GM23338 (cell line): ENCODE measurements at regions not wholly inside any gene's neighbourhood (a gene's known extent, or its start where the extent isn't known, plus 50 kb on each side); places are given as distances from the start of the nearest gene placed in this dataset.

Experiments
- ATAC-seq: fragments of 200-7000 bp; cut with Tn5 transposase; 3 replicates; pipeline ENCODE4 v1.9.1; 2020
- DNase-seq: peaks from one replicate; pipeline ENCODE4 v3.0.0-alpha.2; 2015; ENCODE audit warnings: low spot score
- H2AFZ ChIP-seq: fragments of 200-600 bp; sonication (generic); 2 replicates; pipeline ENCODE4 v1.8.0; 2016; ENCODE audit warnings: antibody characterized with exemption, mild to moderate bottlenecking, moderate library complexity
- H3F3A ChIP-seq: fragments of 200-600 bp; sonication (generic); replicated peaks from 2 replicates; pipeline ENCODE4 v1.8.0; 2017; ENCODE audit warnings: antibody characterized with exemption, mixed run types, low read depth
- H3K27ac ChIP-seq: fragments of 200-600 bp; sonication (generic); 2 replicates; pipeline ENCODE4 v1.6.1; 2016; ENCODE audit warnings: low read depth
- H3K27me3 ChIP-seq: fragments of 200-600 bp; sonication (generic); 2 replicates; pipeline ENCODE4 v1.8.0; 2016; ENCODE audit warnings: mild to moderate bottlenecking, mixed run types, moderate library complexity; ENCODE audit not compliant: insufficient read depth
- H3K36me3 ChIP-seq: fragments of 200-600 bp; sonication (generic); 2 replicates; pipeline ENCODE4 v1.8.0; 2016; ENCODE audit warnings: mild to moderate bottlenecking; ENCODE audit not compliant: insufficient read depth
- H3K4me1 ChIP-seq: fragments of 200-600 bp; sonication (generic); 2 replicates; pipeline ENCODE4 v1.8.0; 2016; ENCODE audit warnings: mild to moderate bottlenecking, moderate library complexity; ENCODE audit not compliant: insufficient read depth
- H3K4me2 ChIP-seq: fragments of 200-600 bp; sonication (generic); 2 replicates; pipeline ENCODE4 v1.7.1; 2017; ENCODE audit warnings: mixed run types
- H3K4me3 ChIP-seq: fragments of 200-600 bp; sonication (generic); 2 replicates; pipeline ENCODE4 v1.6.1; 2016; ENCODE audit warnings: mixed run types
- H3K79me2 ChIP-seq: fragments of 200-600 bp; sonication (generic); replicated peaks from 2 replicates; pipeline ENCODE4 v1.8.0; 2017; ENCODE audit warnings: mild to moderate bottlenecking; ENCODE audit not compliant: insufficient read depth
- H3K9me2 ChIP-seq: fragments of 200-600 bp; sonication (generic); 2 replicates; pipeline ENCODE4 v1.8.0; 2017; ENCODE audit not compliant: insufficient read depth
- H4K20me1 ChIP-seq: fragments of 200-600 bp; sonication (generic); replicated peaks from 2 replicates; pipeline ENCODE4 v1.8.0; 2017; ENCODE audit warnings: mild to moderate bottlenecking; ENCODE audit not compliant: insufficient read depth
- H3K27ac Mint-ChIP-seq: 2 replicates; pipeline ENCODE4 v1.8.0; 2020; ENCODE audit warnings: inconsistent platforms, mild to moderate bottlenecking, moderate library complexity, mixed read lengths
- H3K27me3 Mint-ChIP-seq: 3 replicates; pipeline ENCODE4 v1.8.0; 2022; ENCODE audit warnings: low read depth, mild to moderate bottlenecking, moderate library complexity, mixed read lengths, inconsistent platforms; ENCODE audit not compliant: insufficient read depth, poor library complexity
- H3K36me3 Mint-ChIP-seq: 3 replicates; pipeline ENCODE4 v1.8.0; 2021; ENCODE audit warnings: low read depth, mild to moderate bottlenecking, inconsistent platforms, moderate library complexity, mixed read lengths
- H3K4me1 Mint-ChIP-seq: 3 replicates; pipeline ENCODE4 v1.8.0; 2020; ENCODE audit warnings: mild to moderate bottlenecking, inconsistent platforms, mixed read lengths
- H3K4me3 Mint-ChIP-seq: 3 replicates; pipeline ENCODE4 v1.8.0; 2021; ENCODE audit warnings: moderate library complexity, mild to moderate bottlenecking, inconsistent platforms, mixed read lengths
- H3K9me3 Mint-ChIP-seq: 3 replicates; pipeline ENCODE4 v1.8.0; 2020; ENCODE audit warnings: moderate library complexity, mild to moderate bottlenecking, inconsistent platforms, mixed read lengths
- CREB1 ChIP-seq: fragments of 250-450 bp; sonication (Bioruptor Pico); IDR thresholded peaks from 2 replicates; pipeline ENCODE4 v1.5.0; 2020; ENCODE audit warnings: low read depth, mild to moderate bottlenecking, moderate library complexity
- CTCF ChIP-seq, 2 experiments: fragments of 200-600 bp in 1 of 2; sonication (generic) in 1 of 2; conservative IDR thresholded peaks; 2 replicates each; pipeline versions ENCODE4 v1.5.1 to v1.6.1; 2016 to 2017; ENCODE audit warnings: antibody characterized with exemption in 2 of 2, low read depth in 2 of 2, mild to moderate bottlenecking in 2 of 2, moderate library complexity in 1 of 2
- ETS1 ChIP-seq: IDR thresholded peaks from 2 replicates; pipeline ENCODE4 v1.6.1; 2016; ENCODE audit warnings: antibody characterized with exemption
- EZH2 ChIP-seq: fragments of 200-600 bp; sonication (generic); IDR thresholded peaks from one replicate; pipeline ENCODE4 v1.8.0; 2017; ENCODE audit warnings: antibody characterized with exemption, mild to moderate bottlenecking, low read depth; ENCODE audit not compliant: unreplicated experiment
- EZH2phosphoT487 ChIP-seq: fragments of 200-600 bp; sonication (generic); IDR thresholded peaks from one replicate; pipeline ENCODE4 v1.8.1; 2018; ENCODE audit warnings: antibody characterized with exemption; ENCODE audit not compliant: unreplicated experiment
- JUNB ChIP-seq: IDR thresholded peaks from one replicate; pipeline ENCODE4 v1.6.1; 2016; ENCODE audit warnings: antibody characterized with exemption; ENCODE audit not compliant: unreplicated experiment
- POLR2AphosphoS5 ChIP-seq: IDR thresholded peaks from 2 replicates; pipeline ENCODE4 v1.6.1; 2016; ENCODE audit warnings: antibody characterized with exemption, low read depth
- STAT1 ChIP-seq: IDR thresholded peaks from one replicate; pipeline ENCODE4 v1.6.1; 2016; ENCODE audit warnings: antibody characterized with exemption; ENCODE audit not compliant: unreplicated experiment
- ZNF114 ChIP-seq: fragments of 250-450 bp; sonication (Bioruptor Pico); IDR thresholded peaks from 2 replicates; pipeline ENCODE4 v1.5.0; 2020; ENCODE audit warnings: mild to moderate bottlenecking, moderate library complexity
- ZNF331 ChIP-seq: fragments of 250-450 bp; sonication (Bioruptor Pico); IDR thresholded peaks from 2 replicates; pipeline ENCODE4 v1.5.0; 2020; ENCODE audit warnings: low read depth, mild to moderate bottlenecking, moderate library complexity
- ZNF462 ChIP-seq: fragments of 250-450 bp; sonication (Bioruptor Pico); IDR thresholded peaks from 2 replicates; pipeline ENCODE4 v1.5.0; 2020; ENCODE audit warnings: mild to moderate bottlenecking, moderate library complexity

- H3K4me3 Mint-ChIP-seq, result no peak overlapping the region
- no peak overlapping the region for H3K4me3 ChIP-seq
- no peak overlapping the region for H3K4me2 ChIP-seq
- no peaks in the 10 kb centered on the region for H3K36me3 Mint-ChIP-seq
- H3K27ac Mint-ChIP-seq, result no peak overlapping the region
- no peaks in the 10 kb centered on the region for H3K4me1 ChIP-seq
- H3K9me2 ChIP-seq, result no peaks in the 10 kb centered on the region
- H4K20me1 ChIP-seq, result no peaks in the 10 kb centered on the region
- peaks cover 20% of the 10 kb centered on the region for H3K4me1 Mint-ChIP-seq
- H3K27me3 ChIP-seq, result no peaks in the 10 kb centered on the region
- H3K9me3 Mint-ChIP-seq, result no peaks in the 10 kb centered on the region
- peaks cover 2% of the 10 kb centered on the region for H3K27me3 Mint-ChIP-seq
- DNase-seq (no peak), ATAC-seq (no peak)
- H3F3A ChIP-seq, result no peaks in the 10 kb centered on the region
- H3K27ac ChIP-seq, result no peak overlapping the region
- no peaks in the 10 kb centered on the region for H3K79me2 ChIP-seq
- TF ChIP-seq STAT1 (no peak), ZNF114 (CRISPR knock-in tag) (no peak), POLR2AphosphoS5 (no peak), JUNB (no peak), EZH2 (no peak), ETS1 (no peak), CTCF (conservative IDR thresholded peaks at IDR 0.05; ENCODE audit: low read depth in 2 of 2) (no peak)
- H3K36me3 ChIP-seq, result no peaks in the 10 kb centered on the region
- no peak overlapping the region for H2AFZ ChIP-seq
Measured at GRCh38 chr13:87129602-87130300, 541.4 kb upstream of the SLITRK5 start.

GRCh38 chr13:87130423-87130822, 540.7 kb upstream of the SLITRK5 start:
- Histone ChIP-seq H3F3A (no peaks in the 10 kb centered on the region), H3K79me2 (no peaks in the 10 kb centered on the region), H3K9me2 (no peaks in the 10 kb centered on the region), H3K4me1 (no peaks in the 10 kb centered on the region), H3K36me3 (no peaks in the 10 kb centered on the region), H2AFZ (no peak overlapping the region), H3K4me3 (no peak overlapping the region), H3K27me3 (no peaks in the 10 kb centered on the region), H4K20me1 (no peaks in the 10 kb centered on the region), H3K27ac (no peak overlapping the region), H3K4me2 (no peak overlapping the region)
- DNase-seq, result no peak
- ATAC-seq, result no peak
- no peak overlapping the region for H3K4me3 Mint-ChIP-seq
- H3K27ac Mint-ChIP-seq, result no peak overlapping the region
- peaks cover 20% of the 10 kb centered on the region for H3K4me1 Mint-ChIP-seq
- no peaks in the 10 kb centered on the region for H3K36me3 Mint-ChIP-seq
- peaks cover 2% of the 10 kb centered on the region for H3K27me3 Mint-ChIP-seq
- no peaks in the 10 kb centered on the region for H3K9me3 Mint-ChIP-seq
- TF ChIP-seq JUNB, result no peak
- no peak for TF ChIP-seq ZNF331 (CRISPR knock-in tag)
- TF ChIP-seq STAT1, result no peak
- TF ChIP-seq EZH2, result no peak
- TF ChIP-seq ZNF114 (CRISPR knock-in tag), result no peak
- TF ChIP-seq POLR2AphosphoS5, result no peak
- no peak for TF ChIP-seq EZH2phosphoT487
- TF ChIP-seq ZNF462 (CRISPR knock-in tag), result no peak
- TF ChIP-seq ETS1, result no peak
- no peak for TF ChIP-seq CREB1 (CRISPR knock-in tag)
